ENCODE measurements at regions not wholly inside any gene's neighbourhood (a gene's known extent, or its start where the extent isn't known, plus 50 kb on each side); places are given as distances from the start of the nearest gene placed in this dataset.

GRCh38 chr5:142434322-142434612 lies 109.4 kb upstream of the SPRY4 start:
- H3K27me3 ChIP-seq (ENCODE audit: control insufficient read depth in 2 of 2, insufficient read depth in 2 of 2, low read length in 2 of 2) = peaks cover 0 to 14% of the 10 kb centered on the region in 2 experiments; a peak in 2 of 5 replicates
- ChIA-PET CTCF (ENCODE audit: low intra/inter-chr PET ratio) (no interaction called here), POLR2A (interaction anchor here (1.1 kb wide), 1 partner anchor 14 kb away, joined by 3 read pairs; no protein-coding TSS in a partner anchor)
- TF ChIP-seq CHAMP1 (IDR thresholded peaks at IDR 0.05) (no peak), CREBBP (IDR thresholded peaks at IDR 0.05; ENCODE audit: low read depth, low read length) (no peak), MCM7 (IDR thresholded peaks at IDR 0.05) (no peak)
- H4K20me1 ChIP-seq (replicated peaks; ENCODE audit: control insufficient read depth, insufficient read depth, low read length) = no peaks in the 10 kb centered on the region
- in situ Hi-C loops (cut with MboI) (no loop called here), intact Hi-C loops (cut with micrococcal nuclease) (no loop called here)
- DNase-seq (ENCODE audit: extremely low read depth in 1 of 4, low spot score in 3 of 4) (no peak), ATAC-seq (no peak), FAIRE-seq (no peak)
- no peaks in the 10 kb centered on the region for H3K9me3 ChIP-seq (replicated peaks; ENCODE audit: control insufficient read depth, insufficient read depth, low read depth, low read length)
- H2AFZ ChIP-seq (ENCODE audit: low read depth, low read length) = peak overlapping the region; percentile 14; the same call in 1 of the 2 replicates
- H3K27ac ChIP-seq (ENCODE audit: extremely low read depth, low read depth, low read length) = no peak overlapping the region
- no peaks in the 10 kb centered on the region for H3K36me3 ChIP-seq (ENCODE audit: control insufficient read depth, insufficient read depth, low read length)
- peaks cover 0 to 4% of the 10 kb centered on the region in 2 experiments; a peak in 3 of 5 replicates for H3K4me1 ChIP-seq (replicated peaks in 1 of 2; ENCODE audit: control insufficient read depth in 2 of 2, insufficient read depth in 2 of 2, low read length in 2 of 2)
- no TSS peak for BruUV-seq (replicated peaks)
- H3K79me2 ChIP-seq (ENCODE audit: control insufficient read depth, insufficient read depth, low read length) = no peaks in the 10 kb centered on the region
- H3K9ac ChIP-seq (ENCODE audit: insufficient read depth in 1 of 2, low read depth in 2 of 2, low read length in 2 of 2) = no peak overlapping the region; a peak in 1 of 4 replicates
- H3K4me3 ChIP-seq = no peak overlapping the region
- 26% methylated on average over 2 of the region's 2 CpGs for WGBS (ENCODE audit: insufficient coverage, low coverage, missing lambda C conversion rate)
- H3K4me2 ChIP-seq (ENCODE audit: insufficient read depth, low read length) = no peak overlapping the region
- H3K9me1 ChIP-seq (ENCODE audit: control insufficient read depth, insufficient read depth, low read length) = no peaks in the 10 kb centered on the region

Data from K562 (cell line).